ENCODE measurements at regions not wholly inside any gene's neighbourhood (a gene's known extent, or its start where the extent isn't known, plus 50 kb on each side); places are given as distances from the start of the nearest gene placed in this dataset.

GRCh38 chrX:87397103-87397886 is 120.3 kb upstream of the KLHL4 start:
- no peak for TF ChIP-seq POLR2A (IDR thresholded peaks at IDR 0.05; ENCODE audit: low read depth, low read length)
- TF ChIP-seq CTCF (conservative IDR thresholded peaks at IDR 0.05; ENCODE audit: low read depth, low read length), result no peak
- no peak for TF ChIP-seq BHLHE40 (IDR thresholded peaks at IDR 0.05; ENCODE audit: low read depth, low read length)
- no peak for TF ChIP-seq CEBPB (IDR thresholded peaks at IDR 0.05; ENCODE audit: low read depth, low read length)
- TF ChIP-seq RAD21 (IDR thresholded peaks at IDR 0.05; ENCODE audit: low read length), result no peak
- TF ChIP-seq MAZ (IDR thresholded peaks at IDR 0.05; ENCODE audit: borderline replicate concordance, low read depth, low read length), result no peak
- TF ChIP-seq MAFK (IDR thresholded peaks at IDR 0.05; ENCODE audit: low read depth, low read length), result no peak
- TF ChIP-seq MXI1 (IDR thresholded peaks at IDR 0.05; ENCODE audit: borderline replicate concordance, low read depth, low read length), result no peak
- TF ChIP-seq ELK1 (IDR thresholded peaks at IDR 0.05; ENCODE audit: borderline replicate concordance, low read depth, low read length), result no peak
- no peak for TF ChIP-seq SMC3 (IDR thresholded peaks at IDR 0.05; ENCODE audit: low read depth, low read length)
- no peak for TF ChIP-seq CHD1 (IDR thresholded peaks at IDR 0.05; ENCODE audit: low read depth, low read length)
- no peak for TF ChIP-seq USF2 (IDR thresholded peaks at IDR 0.05; ENCODE audit: low read depth, low read length)
- TF ChIP-seq RFX5 (IDR thresholded peaks at IDR 0.05; ENCODE audit: low read depth, low read length), result no peak

Data from IMR-90 (cell line).